SK-MEL-5 (cell line): ENCODE measurements at regions not wholly inside any gene's neighbourhood (a gene's known extent, or its start where the extent isn't known, plus 50 kb on each side); places are given as distances from the start of the nearest gene placed in this dataset.
"Not testable (repeated sequence)": the region's sequence is repeated elsewhere in the genome, so short reads cannot be mapped to it uniquely, and the experiment has no call there.

ENCODE experiments used
- DNase-seq: peaks from one replicate; pipeline ENCODE4 v3.0.0-alpha.2; 2016; ENCODE audit warnings: low read depth, low spot score
- in situ Hi-C: cut with HindIII; loops from 2 replicates; pipeline ENCODE4 v1.10.0; 2016; ENCODE audit warnings: low sequenced_read_pairs, high pct_unique_total_duplicates, low pct_unique_long_range_greater_than_20kb

DNA sequence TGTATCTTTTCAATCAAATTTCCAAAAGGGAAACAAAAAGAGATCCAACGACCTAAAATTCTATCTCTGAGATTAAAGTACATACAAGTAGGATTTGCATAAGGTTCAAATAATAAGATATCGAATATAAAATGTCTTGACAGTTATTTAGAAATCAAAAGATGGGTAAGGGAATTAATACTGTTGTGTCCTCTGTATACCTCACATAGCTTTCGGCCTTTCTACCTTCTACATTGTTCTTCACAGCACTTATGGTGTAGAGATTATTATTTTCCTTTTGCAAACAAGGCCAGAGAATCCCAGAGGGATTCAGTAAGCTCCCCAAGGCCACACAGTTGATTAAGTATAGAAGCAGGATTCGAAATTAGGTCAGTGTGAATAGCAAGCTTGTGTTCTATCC lies 403.6 kb downstream of the SPRY2 start:
- in situ Hi-C loops: loop anchor here (25.0 kb wide), 1 partner anchor 150 kb away; no protein-coding TSS in a partner anchor

DNA sequence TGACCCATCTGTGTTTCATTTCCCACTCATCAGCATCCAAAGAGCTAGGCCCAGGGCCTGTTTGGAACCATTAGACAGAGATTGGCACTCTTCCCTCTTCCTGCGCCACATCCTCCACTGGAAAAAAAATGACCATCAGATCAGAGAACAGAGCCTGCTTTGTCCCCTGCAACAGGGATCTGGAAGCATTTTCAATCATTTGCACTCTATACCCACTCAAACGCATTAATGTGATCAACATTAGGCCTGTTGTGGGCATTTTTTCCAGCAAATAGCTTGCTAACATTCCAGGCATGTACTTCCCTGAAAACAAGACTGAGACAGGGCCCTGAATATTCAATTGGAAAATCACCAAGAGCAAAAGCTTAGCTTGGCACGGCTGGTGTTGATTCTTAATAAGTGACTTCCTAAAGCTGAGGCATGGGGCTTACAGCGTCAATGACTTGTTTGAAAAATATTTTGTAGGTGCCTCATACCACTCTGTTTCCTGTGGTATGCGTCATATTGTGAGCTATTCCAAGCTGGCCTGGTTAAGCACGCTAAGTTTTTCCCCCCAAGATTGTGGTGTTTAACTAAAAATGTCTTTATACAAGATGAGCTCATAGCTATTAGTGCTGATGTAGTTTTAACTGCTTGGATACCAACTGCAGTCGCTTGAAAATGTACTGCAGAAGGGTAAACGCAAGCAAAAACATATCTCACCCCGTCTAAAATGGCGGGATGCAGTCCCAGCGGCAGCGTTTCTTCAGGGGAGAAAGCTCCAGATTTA lies 404.4 kb downstream of the SPRY2 start:
- in situ Hi-C loops: loop anchor here (25.0 kb wide), 1 partner anchor 149 kb away; no protein-coding TSS in a partner anchor
- DNase-seq: peak; percentile 99

More for the DNA sequence above, 403.6 kb downstream of the SPRY2 start:
- no peak for DNase-seq

DNA sequence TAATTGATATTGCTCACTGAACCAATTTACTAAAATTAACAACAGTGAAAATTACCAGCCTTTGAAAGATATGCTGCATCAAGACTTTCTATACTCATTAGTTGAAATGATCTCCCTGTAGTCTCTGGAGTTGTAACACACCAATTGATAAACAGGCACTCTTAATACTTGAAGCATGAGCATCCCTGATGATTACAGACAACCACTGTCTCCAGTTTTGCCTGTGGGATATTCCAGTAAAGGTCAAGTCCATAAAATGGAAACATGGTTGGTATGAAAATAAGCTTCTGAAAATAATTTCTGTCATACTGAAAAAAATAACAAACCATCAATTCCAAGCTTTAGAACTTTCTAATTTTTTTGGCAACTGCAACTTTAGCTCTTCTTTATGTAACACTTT lies 405.8 kb downstream of the SPRY2 start:
- peak; percentile 90 for DNase-seq
- in situ Hi-C loops: loop anchor here (25.0 kb wide), 1 partner anchor 148 kb away; no protein-coding TSS in a partner anchor

DNA sequence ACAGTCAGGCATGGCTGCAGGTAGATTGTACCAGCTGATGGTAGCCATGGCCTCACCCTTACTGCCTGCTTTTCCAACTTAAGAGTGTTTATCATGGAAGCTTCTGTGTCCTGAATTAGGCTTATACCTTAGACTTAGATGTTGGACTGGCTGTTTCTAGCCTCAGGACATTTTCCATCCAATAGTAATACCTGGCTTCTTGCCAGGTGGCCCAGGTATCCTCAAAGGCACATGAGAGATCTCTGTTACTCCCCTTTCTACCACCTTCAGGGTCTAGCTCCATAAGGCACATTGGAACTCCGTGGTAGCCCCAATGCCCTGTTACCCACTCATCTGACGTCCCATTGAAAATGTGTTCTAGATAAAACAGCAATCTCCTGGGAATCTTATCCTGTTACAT lies 407.5 kb downstream of the SPRY2 start:
- no peak for DNase-seq
- in situ Hi-C loops: loop anchor here (25.0 kb wide), 1 partner anchor 146 kb away; no protein-coding TSS in a partner anchor

DNA sequence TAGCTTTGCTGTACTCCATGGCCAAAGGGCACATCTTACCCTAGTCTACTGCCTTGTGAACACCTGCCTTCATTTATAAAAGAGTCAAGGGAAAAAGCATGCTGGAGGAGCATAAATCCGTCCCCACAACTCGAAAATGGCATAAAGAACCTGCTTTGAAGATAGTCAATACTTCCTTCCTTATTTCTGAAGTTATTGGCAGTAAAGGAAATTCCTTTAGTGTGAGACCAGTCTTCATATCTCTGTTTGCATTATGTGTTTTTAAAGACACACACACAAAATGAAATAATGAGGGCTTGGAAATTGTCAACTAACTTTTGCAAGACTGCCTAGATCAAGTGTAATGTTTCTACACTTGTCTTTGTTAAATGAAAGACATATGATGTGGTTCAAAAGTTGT lies 408.4 kb downstream of the SPRY2 start:
- in situ Hi-C loops: loop anchor here (25.0 kb wide), 1 partner anchor 145 kb away; no protein-coding TSS in a partner anchor
- DNase-seq: no peak

DNA sequence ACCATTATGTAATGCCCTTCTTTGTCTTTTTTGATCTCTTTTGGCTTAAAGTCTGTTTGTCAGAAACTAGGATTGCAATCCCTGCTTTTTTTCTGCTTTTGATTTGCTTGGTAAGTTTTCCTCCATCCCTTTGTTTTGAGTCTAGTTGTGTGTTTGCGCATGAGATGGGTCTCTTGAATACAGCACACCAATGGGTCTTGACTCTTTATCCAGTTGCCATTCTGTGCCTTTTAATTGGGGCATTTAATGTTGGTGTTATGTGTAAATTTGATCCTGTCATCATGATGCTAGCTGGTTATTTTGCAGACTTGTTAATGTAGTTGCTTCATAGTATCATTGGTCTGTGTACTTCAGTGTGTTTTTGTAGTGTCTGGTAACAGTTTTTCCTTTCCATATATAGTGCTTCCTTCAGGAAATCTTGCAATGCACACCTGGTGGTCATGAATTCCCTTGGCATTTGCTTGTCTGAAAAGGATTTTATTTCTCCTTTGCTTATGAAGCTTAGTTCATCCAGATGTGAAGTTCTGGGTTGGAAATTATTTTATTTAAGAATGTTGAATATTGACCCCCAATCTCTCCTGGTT lies 416.9 kb downstream of the SPRY2 start:
- DNase-seq, in situ Hi-C loops: not testable (repeated sequence)

DNA sequence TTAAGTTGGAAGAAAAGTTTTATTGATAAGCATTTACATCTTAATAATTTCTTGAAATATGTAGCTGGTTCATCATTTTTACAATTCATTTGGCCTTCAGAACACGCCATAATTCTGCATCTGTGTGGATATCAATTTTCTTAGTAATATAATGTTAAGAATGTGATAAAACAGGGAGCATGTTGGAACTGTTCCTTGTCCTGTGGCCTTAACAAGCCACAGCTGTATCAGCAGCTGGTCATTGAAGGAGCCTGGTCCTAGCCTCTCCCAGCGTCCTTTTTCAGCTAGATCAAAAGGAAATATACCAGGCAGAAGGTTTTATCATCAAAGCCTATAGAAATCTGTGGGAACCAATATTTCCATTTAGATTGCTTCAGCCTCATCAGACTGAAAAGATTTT lies 421.8 kb downstream of the SPRY2 start:
- in situ Hi-C loops: no loop called here
- no peak for DNase-seq

DNA sequence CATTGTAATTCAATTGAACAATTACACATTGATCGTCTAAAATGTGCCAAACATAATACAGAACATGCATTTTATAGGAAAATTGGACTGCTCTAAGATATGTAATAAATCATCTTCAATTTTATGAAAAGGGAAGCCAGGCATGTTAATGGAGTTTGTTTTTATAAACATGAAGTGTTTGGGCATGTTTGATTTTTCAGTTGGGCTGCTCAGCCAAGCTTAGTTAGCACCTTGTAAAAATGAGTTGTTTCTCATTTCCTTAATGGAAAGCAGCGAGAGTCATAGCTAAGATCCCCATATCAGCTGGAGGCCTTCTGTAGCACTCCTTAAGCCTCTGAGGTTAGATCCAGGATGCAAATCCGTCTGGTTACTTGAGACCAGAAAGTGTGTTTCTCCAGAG lies 422.3 kb downstream of the SPRY2 start:
- in situ Hi-C loops: no loop called here

DNA sequence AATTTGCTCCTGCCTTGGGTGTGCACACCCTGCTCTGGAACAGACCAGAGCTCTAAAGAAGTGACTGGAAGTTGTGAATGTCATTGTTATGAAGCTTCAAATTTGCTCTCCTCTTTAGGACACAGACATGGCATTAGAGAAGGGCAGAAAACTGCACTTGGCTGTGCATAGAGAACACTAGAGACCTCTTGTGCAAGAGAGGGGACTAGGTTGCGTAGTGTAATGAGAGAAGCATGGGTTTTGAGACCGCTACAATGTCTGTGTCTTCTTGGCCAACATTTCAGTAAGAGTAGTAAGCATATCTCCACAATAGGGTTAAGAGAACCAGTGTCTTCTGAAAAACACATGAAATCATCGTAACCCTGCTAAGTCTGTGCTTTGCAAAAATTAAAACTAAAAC lies 423.3 kb downstream of the SPRY2 start:
- in situ Hi-C loops: no loop called here

More for the DNA sequence above, 422.3 kb downstream of the SPRY2 start:
- no peak for DNase-seq

DNA sequence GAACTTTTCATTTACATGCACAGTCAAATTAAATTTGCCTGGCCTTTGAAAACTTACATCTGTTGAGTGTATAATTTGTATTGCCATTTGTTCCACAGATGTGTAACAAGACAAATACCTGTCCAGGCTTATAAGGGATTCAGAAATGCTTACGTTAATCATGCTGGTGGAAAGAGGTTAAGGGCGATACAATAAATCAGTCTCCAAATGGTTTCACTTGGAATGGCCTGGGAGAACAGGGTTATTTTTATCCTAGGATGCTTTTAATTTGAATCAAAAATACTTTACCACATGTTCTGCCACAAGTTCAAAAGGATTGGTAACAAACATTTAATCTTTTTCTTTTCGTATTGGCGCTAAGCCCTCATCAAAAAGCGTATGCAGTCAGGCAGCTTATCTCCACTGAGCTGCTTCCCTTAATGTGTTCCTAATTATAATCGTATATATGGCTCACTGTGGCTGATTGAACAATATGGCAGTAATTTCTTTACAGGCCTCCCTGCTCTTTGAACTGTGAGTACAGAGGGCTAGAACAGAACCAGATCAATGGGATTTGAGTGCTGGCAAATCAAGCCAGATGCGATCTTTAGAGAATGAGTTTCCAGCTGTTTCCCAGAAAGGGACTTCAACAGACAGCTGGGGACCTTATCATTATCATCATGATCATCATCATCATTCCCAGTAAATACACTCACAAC lies 425.7 kb downstream of the SPRY2 start:
- DNase-seq: no peak
- in situ Hi-C loops: no loop called here

More for the DNA sequence above, 423.3 kb downstream of the SPRY2 start:
- no peak for DNase-seq

DNA sequence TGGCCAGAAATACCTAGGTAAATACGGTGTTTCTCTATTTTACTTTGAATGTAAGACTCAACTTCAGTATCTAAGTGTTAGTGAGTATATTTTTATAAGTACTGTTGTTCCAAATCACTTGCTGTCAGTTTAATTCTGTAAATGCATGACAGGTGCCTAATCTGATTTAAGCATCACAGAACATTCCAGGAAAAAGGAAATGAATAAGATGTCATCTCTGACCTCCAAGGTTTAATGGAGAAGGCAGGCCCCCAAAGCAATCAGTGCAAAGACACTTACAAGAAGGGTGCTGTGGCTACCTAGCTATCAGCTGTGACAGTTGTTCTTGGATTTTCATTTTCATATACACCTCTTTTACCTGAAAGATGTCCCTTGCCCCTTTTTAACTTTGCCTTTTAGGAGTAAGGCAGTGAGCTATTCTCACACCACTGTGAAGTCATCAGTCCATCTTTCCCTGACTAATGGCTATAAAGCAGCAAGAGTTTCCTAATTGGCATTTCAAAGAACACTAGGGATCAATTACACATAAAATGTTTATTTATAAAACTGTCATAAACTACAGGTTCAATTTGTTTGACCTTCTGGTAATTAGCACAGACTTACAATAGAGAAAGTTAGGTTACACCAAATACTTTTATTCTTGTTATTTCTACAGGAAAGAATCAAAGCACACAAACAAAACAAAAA lies 427.6 kb downstream of the SPRY2 start:
- no peak for DNase-seq
- in situ Hi-C loops: no loop called here

DNA sequence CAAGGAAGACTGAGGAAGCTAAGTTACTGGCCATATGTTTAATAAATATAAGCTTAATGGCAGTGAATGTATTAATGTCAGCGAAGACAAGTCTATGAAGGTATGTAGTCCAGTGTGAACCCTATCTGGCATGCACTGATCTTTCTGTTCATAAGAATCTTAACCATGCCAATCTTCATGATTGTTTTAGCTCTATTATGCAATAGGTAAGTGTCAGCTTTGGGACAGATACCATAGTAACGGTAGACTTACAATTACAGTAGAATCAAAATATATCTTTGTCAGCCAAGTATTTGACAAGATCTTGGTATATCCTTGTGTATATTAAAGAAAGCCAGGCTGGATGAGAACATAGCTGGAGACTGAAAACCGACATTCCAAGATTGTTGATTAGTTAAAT lies 428.5 kb downstream of the SPRY2 start:
- in situ Hi-C loops: no loop called here
- DNase-seq: no peak

DNA sequence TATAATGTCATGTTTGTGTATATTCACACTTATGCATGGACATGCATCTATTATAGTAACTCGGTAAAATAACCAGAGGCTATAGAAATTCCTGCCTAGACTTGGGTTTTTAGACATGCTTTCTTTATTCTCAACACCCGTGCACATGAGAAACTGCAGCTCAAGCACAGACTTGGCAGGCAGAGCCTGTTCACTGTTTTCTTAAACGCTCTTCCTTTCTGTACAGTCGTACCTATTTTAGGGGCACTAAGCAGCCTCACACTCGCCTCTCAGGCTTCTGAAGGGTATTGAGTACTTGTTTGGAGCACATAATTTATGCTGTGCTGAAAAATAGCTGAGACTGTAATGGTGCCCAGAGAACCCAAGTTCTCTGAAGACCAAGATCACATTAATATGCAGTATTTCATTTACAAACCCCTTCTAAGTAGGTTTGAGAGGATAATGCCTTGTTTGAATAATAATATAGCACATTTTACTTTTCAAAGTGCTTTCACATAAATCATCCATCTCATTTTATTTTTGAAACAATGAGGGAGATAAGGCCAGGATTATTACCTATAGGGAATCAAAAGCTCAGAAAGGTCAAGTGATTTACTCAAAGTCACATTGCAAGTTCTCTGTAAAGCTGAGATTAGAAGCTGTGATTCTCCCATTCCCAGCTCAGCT lies 429.9 kb downstream of the SPRY2 start:
- DNase-seq: no peak
- in situ Hi-C loops: no loop called here

DNA sequence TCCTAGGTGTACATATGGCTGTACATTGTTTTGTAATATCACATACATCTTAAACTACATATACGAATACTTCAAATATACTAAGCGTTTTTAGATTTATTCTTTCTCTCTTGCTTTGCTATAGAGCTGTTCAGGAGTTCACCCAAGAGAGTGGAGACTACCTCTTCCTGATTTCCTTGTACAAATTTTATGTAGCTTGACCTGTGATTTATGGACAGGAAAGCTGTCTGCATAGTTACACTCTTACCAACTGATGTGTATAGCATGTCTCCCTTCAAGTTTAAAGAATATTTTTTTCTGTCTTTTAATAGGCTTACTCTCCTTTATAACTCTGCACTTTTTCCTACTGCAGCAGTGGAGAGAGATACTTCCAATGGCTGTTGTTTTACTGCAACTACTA lies 428.7 kb downstream of the NDFIP2 start:
- in situ Hi-C loops: no loop called here
- no peak for DNase-seq

DNA sequence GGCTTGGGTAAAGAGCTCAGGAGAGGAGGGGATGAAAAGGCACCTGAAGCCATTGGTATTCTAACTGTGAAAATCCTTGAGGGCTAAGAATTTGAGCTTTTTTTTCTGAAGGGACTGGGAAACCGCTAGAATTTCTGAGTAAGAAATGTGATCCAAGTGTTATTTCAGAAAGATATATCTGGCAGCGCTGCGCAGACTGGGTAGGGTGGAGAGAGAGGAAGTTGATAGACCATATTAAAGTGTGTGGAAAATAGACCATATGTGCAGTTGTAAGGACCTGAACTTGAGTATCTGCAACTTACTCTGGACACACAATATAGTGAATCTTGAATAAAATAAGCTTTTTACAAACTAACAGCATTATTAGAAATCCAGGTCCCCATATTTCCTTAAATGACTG lies 427.4 kb downstream of the NDFIP2 start:
- in situ Hi-C loops: no loop called here
- DNase-seq: no peak

DNA sequence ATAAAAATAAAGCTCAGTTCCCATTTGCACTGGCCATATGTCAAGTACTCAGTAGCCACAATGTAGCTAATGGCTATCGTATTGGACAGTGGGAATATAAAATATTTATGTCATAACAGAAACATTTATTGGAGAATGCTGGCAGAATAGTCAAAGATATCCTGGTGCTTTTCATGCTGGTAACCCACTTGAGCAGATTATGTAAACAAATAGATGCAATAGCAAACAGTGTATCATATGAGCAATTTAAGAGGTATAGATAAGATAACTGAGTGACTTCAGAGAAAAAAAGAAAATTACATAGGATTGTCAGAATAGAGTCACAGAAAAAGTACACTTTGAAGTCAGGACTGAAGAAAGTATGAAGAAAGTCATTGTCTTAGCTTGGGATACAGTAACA lies 426.6 kb downstream of the NDFIP2 start:
- DNase-seq: no peak
- in situ Hi-C loops: no loop called here

DNA sequence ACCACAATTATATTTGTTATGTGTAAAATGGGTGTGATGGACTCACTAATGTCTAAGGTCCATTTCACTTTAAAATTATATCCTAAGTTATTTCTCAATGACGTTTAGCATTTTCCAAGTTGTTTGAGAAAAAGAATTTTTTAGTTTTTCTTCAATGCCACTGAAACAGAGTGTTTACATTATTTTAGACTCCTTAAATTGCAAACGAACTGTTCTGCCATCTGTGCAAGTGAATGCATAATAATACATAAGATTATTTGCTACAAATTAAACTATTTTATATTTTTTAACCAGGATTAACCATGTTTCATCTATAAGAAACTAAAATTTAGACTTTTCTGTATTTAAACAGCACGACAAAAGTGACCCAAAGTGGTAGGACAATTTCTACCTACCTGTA lies 425.4 kb downstream of the NDFIP2 start:
- in situ Hi-C loops: no loop called here
- no peak for DNase-seq
